GM12873 (cell line): ENCODE measurements at regions not wholly inside any gene's neighbourhood (a gene's known extent, or its start where the extent isn't known, plus 50 kb on each side); places are given as distances from the start of the nearest gene placed in this dataset.

Source experiments
- TF ChIP-seq, protein P1 (sequence below): IDR thresholded peaks from 2 replicates; pipeline ENCODE4 v1.5.1; 2012; ENCODE audit warnings: low read depth, mild to moderate bottlenecking, moderate library complexity, low read length, control low read depth; ENCODE audit not compliant: insufficient read depth; ENCODE audit errors: missing control alignments

DNA sequence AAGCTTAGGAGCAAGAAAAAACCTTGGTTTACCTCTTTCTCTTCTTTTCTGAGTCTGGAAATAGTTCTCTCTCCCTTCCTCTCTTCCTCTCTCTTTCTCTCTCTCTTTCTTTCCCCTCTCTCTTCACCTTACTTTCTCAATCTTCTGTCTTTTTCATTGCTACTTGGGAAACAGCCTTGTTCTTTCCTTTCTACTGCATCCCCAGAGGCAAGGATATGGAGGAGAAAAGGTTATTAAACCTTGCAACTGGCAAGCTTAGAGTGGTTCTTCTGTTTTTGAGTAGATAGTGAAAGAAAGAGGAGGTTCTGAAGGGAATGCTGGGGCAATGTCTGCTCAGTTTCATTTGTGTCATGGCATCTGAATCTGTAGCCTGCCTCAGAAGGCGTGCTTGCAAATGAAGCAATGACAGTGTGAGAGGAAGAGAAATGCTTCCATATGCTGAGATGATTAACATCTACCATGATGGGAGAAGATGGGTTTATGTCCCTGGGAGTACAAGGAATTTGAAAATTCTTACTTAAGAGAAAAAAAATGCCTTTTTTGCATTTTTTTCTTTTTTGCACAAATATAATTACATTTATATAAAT is 190.6 kb downstream of the CEP135 start:
- TF ChIP-seq, protein P1, sequence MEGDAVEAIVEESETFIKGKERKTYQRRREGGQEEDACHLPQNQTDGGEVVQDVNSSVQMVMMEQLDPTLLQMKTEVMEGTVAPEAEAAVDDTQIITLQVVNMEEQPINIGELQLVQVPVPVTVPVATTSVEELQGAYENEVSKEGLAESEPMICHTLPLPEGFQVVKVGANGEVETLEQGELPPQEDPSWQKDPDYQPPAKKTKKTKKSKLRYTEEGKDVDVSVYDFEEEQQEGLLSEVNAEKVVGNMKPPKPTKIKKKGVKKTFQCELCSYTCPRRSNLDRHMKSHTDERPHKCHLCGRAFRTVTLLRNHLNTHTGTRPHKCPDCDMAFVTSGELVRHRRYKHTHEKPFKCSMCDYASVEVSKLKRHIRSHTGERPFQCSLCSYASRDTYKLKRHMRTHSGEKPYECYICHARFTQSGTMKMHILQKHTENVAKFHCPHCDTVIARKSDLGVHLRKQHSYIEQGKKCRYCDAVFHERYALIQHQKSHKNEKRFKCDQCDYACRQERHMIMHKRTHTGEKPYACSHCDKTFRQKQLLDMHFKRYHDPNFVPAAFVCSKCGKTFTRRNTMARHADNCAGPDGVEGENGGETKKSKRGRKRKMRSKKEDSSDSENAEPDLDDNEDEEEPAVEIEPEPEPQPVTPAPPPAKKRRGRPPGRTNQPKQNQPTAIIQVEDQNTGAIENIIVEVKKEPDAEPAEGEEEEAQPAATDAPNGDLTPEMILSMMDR: no peak

DNA sequence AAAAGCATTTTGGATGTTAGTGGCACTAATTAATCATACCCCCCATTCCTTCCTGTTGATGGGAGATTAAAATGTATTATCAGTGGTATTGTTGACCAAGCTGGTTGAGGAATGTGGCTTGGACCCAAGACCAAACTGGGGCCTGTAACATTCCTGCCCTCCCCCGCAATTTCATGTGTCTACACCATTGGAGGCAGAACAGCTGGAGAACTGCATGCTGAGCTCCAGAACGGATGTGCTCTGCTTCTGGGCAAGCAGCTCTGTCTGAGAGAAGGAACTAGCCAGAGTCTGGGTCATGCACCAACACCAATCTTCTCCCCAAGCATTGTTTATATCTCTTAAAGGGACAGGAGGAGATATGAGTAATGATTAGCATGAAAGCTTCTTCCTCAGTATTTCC is 185.5 kb downstream of the CEP135 start:
- TF ChIP-seq, protein P1: no peak

- TF ChIP-seq, protein P1: no peak
These were observed 184.1 kb downstream of the CEP135 start for GRCh38 chr4:56132835-56133234.

DNA sequence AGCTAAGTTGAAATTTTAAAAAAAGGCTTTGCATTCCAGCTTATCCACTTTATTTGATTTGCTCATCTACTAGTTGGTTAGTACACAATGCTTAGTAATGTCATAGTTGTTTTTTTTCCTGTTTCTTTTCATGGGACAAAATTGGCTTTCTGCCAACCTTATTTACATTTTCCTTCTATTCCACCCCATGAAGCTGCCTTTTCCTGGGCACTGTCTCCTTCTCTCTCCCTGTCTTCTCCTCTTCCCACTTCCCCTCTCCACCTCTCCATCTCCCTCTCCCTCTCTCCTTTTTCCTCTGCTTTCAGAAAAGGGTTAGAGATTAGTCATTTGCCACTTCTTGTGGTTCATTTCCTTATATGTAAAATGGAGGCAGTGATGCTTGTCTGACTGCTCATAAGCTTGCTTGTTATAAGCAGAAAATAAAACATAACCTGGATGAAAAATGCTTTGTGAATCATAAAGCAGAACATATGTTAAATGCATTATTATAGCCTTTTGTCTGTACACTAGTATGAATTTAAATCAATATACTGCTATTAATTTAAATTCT is 181.9 kb downstream of the CEP135 start:
- TF ChIP-seq, protein P1: no peak

DNA sequence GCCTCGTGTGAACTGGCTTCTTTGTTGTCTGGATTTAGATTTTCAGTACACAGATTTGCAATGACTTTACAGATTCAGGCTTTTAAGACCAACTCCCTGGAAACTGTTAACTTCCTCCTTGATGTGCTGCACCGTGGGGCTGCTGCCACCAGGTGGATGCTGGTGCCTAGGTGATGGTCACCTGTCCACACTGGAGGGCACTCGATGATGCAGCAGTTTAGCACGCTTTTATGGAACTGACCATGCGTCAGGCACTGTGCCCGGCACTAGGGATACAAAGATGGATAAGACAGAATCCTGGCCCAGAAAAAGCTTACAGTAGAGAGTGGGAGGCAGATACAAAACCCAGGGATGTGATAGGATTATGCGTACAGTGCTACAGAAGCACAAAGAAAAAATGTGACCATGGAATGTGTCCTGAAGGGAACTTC is 180.7 kb downstream of the CEP135 start:
- TF ChIP-seq, protein P1: peak; percentile 62

GRCh38 chr4:56128213-56128612 is 179.5 kb downstream of the CEP135 start:
- TF ChIP-seq, protein P1: no peak

DNA sequence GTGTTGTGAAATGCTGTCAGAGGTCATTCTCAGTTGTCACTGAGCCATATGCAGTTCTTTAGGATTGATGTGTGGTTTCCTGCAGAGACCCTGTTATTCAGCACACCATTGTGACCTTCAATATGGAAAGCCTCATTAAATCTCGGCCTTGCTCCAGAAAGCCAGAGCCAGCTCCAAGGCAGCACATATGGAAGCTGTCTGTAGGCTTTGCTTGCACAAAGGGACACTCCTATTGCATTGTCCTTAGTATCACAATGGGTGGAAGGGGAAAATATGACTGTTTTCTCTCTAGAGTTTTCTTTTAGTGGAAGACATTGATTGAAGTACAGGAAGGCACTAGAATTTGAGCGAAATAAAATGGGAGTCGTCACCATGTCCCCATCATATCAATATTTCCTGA is 179.0 kb downstream of the CEP135 start:
- TF ChIP-seq, protein P1: no peak

DNA sequence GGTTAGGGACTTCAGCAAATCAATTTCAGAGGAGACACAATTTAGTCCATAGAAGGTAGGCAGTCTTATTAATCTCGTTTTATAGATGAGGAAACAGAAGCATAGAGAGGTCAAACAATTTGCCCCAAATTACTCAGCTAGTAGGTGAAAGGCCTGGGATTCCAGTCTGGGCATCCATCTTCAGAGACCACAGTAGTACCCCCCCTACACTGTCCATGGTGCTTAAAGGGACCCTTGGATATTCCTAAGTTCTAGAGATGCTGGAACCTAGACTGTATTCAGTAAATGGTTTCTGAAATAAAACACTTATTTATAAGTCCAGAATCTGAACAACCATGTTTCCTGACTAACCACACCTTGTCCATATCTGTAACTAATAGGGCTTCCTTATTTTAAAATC is 174.8 kb downstream of the CEP135 start:
- TF ChIP-seq, protein P1: no peak
